ENCODE measurements at regions not wholly inside any gene's neighbourhood (a gene's known extent, or its start where the extent isn't known, plus 50 kb on each side); places are given as distances from the start of the nearest gene placed in this dataset.

- Histone ChIP-seq H3K27ac (ENCODE audit: low read depth, low read length) (no peak overlapping the region), H3K27me3 (ENCODE audit: insufficient read depth, low read length) (peaks cover 21% of the 10 kb centered on the region), H3K79me2 (ENCODE audit: insufficient read depth, low read length) (no peaks in the 10 kb centered on the region), H3K4me1 (ENCODE audit: control insufficient read depth in 1 of 2, insufficient read depth in 2 of 2, low read length in 2 of 2) (no peaks in the 10 kb centered on the region), H3K9ac (ENCODE audit: low read length) (no peak overlapping the region), H4K20me1 (ENCODE audit: insufficient read depth) (no peaks in the 10 kb centered on the region), H3K9me3 (ENCODE audit: control insufficient read depth in 1 of 2, insufficient read depth in 1 of 2, low read depth in 1 of 2, low read length in 2 of 2) (0 out of 4 replicates have a peak, but pooled peaks cover 0 to 2% of the 10 kb centered on the region in 2 experiments), H2AFZ (ENCODE audit: low read depth, low read length, poor library complexity, severe bottlenecking) (no peak overlapping the region), H3K36me3 (ENCODE audit: control insufficient read depth in 1 of 2, insufficient read depth in 2 of 2, low read length in 2 of 2) (no peaks in the 10 kb centered on the region), H3K4me2 (ENCODE audit: low read length) (no peak overlapping the region), H3K9me2 (ENCODE audit: insufficient read depth) (no peaks in the 10 kb centered on the region), H3K4me3 (replicated peaks in 1 of 2; ENCODE audit: low read depth in 1 of 2, low read length in 2 of 2) (no peak overlapping the region)
- RAD21 ChIA-PET (ENCODE audit: low non-redundant PET in 1 of 2, low total read pairs in 2 of 2, uncharacterized antibody in 2 of 2, unreplicated experiment in 2 of 2), result no interaction called here
- intact Hi-C loops (cut with micrococcal nuclease), result no loop called here
- POLR2A ChIA-PET, result no interaction called here
- CTCF ChIA-PET, result no interaction called here
- BruUV-seq (replicated peaks), result no TSS peak
- TF ChIP-seq POLR2A (IDR thresholded peaks at IDR 0.05; ENCODE audit: borderline replicate concordance, extremely low read depth, insufficient read depth, insufficient read length) (no peak), CTCF (IDR thresholded peaks at IDR 0.05 in 2 of 3, conservative IDR thresholded peaks at IDR 0.05 in 1 of 3; ENCODE audit: borderline replicate concordance in 1 of 3, insufficient read depth in 1 of 3, low read depth in 2 of 3, low read length in 2 of 3) (no peak), RAD21 (IDR thresholded peaks at IDR 0.05; ENCODE audit: low read depth) (no peak), FOSL1 (IDR thresholded peaks at IDR 0.05; ENCODE audit: low read depth) (no peak), EZH2 (IDR thresholded peaks at IDR 0.05) (no peak), SRF (IDR thresholded peaks at IDR 0.05; ENCODE audit: low read depth) (no peak), ZBTB33 (IDR thresholded peaks at IDR 0.05; ENCODE audit: extremely low read depth, insufficient replicate concordance, low read length) (no peak), EGR1 (IDR thresholded peaks at IDR 0.05; ENCODE audit: low read depth) (no peak), ELF1 (IDR thresholded peaks at IDR 0.05; ENCODE audit: borderline replicate concordance, low read depth) (no peak), YY1 (IDR thresholded peaks at IDR 0.05; ENCODE audit: extremely low read depth, insufficient replicate concordance, low read depth, low read length) (no peak), CBX3 (IDR thresholded peaks at IDR 0.05; ENCODE audit: low read depth) (no peak), TCF7L2 (IDR thresholded peaks at IDR 0.05; ENCODE audit: borderline replicate concordance, extremely low read depth, insufficient read depth, insufficient read length) (no peak), MAX (IDR thresholded peaks at IDR 0.05) (no peak), SP1 (IDR thresholded peaks at IDR 0.05; ENCODE audit: low read depth) (no peak), SIN3A (IDR thresholded peaks at IDR 0.05; ENCODE audit: low read depth) (no peak), REST (IDR thresholded peaks at IDR 0.05; ENCODE audit: low read depth) (no peak), ZFX (IDR thresholded peaks at IDR 0.05) (no peak), ATF3 (IDR thresholded peaks at IDR 0.05) (no peak), CEBPB (IDR thresholded peaks at IDR 0.05; ENCODE audit: low read depth) (no peak)
- ATAC-seq (no peak), DNase-seq (ENCODE audit: low read depth, low spot score) (no peak)
These were observed 77.5 kb downstream of the HTR5A start for GRCh38 chr7:155147624-155148023.
